ENCODE measurements at regions not wholly inside any gene's neighbourhood (a gene's known extent, or its start where the extent isn't known, plus 50 kb on each side); places are given as distances from the start of the nearest gene placed in this dataset.

DNA sequence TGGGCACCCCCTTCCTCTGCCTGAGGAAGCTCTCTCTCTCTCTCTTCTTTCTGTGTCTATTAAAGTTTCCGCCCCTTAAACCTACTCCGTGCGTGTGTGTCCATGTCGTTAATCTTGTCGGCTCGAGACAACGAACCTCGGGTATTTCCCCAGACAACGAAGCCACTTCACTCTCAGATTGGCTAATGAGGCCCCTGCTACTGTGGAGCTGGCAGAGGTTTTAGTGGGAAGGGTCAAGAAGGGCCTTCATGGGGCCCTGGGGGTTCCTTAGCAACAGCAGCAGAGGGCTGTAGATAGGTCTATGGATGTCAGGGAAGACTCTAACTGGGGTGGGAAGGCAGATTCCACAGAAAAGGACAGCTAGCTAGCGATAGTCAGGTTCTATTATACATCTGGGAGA is 239.8 kb upstream of the RAB4A start:
- peaks cover 31% of the 10 kb centered on the region for H3K4me1 Mint-ChIP-seq (ENCODE audit: low read depth)
- no peaks in the 10 kb centered on the region for H3K36me3 Mint-ChIP-seq (ENCODE audit: low read depth)
- no peak overlapping the region for H3K4me3 Mint-ChIP-seq
- no peaks in the 10 kb centered on the region for H3K9me3 Mint-ChIP-seq
- no peak for DNase-seq (ENCODE audit: low spot score)
- peaks cover 5% of the 10 kb centered on the region for H3K27me3 Mint-ChIP-seq (ENCODE audit: low read depth)
- H3K27ac Mint-ChIP-seq, result no peak overlapping the region

DNA sequence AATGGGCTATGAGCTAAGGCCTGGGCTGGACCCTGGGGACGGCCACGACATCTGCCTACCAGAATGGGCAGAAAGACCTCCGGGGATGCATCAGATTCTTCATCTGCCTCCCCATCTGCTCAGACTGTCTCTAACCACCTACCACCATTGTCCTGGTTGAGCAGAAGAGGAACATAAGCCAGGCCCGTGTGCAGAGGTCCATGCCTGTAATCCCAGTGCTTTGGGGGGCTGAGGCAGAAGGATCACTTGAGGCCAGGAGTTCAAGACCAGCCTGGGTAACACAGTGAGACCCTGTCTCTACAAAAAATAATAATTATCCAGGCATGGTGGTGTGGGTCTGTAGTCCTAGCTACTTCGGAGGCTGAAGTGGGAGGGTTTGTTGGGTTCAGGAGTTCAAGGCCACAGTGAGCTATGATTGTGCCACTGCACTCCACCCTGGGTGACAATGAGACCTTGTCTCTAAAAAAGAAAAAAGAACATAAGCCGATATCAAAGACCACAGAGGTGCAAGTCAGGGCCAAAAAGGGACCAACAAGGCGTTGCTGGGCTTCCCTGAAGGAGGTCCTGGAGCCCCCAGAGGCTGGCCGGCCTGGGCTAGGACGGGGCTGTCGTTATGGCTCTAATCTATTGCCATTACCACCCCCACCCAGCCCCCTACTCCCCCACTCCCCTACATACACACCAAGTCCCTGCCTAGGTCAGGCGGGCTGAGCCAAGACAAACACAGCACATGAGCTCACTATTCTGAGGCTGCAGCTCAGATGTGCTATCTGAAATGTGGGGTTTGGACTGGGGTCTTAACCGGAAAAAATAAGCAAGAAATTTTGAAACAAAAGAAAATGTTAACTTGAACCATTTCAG is 239.2 kb upstream of the RAB4A start:
- Mint-ChIP-seq H3K4me3 (no peak overlapping the region), H3K9me3 (no peaks in the 10 kb centered on the region), H3K27ac (no peak overlapping the region), H3K36me3 (ENCODE audit: low read depth) (no peaks in the 10 kb centered on the region), H3K27me3 (ENCODE audit: low read depth) (peaks cover 9% of the 10 kb centered on the region), H3K4me1 (ENCODE audit: low read depth) (peaks cover 32% of the 10 kb centered on the region)
- no peak for DNase-seq (ENCODE audit: low spot score)

DNA sequence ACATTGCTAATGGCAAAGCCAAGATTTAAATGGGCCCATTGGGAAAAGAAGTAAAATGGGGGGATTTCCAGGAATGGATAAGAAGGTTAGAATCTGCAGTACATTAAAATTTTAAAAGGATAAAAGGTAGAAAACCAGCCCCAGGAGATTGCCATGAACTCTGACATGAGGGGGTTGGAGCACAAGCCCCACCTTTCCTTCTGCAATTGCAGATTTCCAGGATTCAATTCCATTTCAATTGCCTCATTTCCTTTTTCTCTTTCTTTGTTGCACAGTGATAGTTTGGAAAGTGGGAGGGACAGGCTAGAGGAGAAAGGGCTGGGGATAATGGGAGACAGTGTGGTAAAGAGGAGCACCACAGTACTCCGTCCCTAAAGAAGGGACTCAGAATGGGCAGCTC is 238.5 kb upstream of the RAB4A start:
- H3K27me3 Mint-ChIP-seq (ENCODE audit: low read depth), result peaks cover 15% of the 10 kb centered on the region
- H3K4me3 Mint-ChIP-seq, result no peak overlapping the region
- H3K9me3 Mint-ChIP-seq, result no peaks in the 10 kb centered on the region
- peaks cover 30% of the 10 kb centered on the region for H3K4me1 Mint-ChIP-seq (ENCODE audit: low read depth)
- no peaks in the 10 kb centered on the region for H3K36me3 Mint-ChIP-seq (ENCODE audit: low read depth)
- DNase-seq (ENCODE audit: low spot score), result no peak
- H3K27ac Mint-ChIP-seq, result no peak overlapping the region

DNA sequence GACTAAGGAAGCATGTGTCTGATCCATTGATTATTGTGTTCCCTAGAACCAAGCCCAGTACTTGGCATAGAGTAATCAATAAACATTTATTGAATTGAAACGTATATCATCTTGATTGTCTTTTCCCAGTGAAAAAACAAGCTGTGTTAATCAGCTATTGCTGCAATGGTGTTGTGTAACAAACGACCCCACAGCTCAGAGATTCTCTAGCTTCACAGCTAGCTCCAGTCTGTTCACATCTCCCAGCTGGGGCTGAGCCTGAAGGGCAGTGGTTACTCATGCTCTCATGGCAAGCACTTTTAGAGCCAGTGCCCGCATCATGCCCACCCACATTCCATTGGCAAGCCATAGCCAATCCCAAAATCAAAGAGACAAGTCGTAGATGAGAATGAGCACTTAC is 237.4 kb upstream of the RAB4A start:
- no peak overlapping the region for H3K4me3 Mint-ChIP-seq
- H3K36me3 Mint-ChIP-seq (ENCODE audit: low read depth), result no peaks in the 10 kb centered on the region
- no peaks in the 10 kb centered on the region for H3K9me3 Mint-ChIP-seq
- no peak for DNase-seq (ENCODE audit: low spot score)
- H3K27ac Mint-ChIP-seq, result no peak overlapping the region
- H3K4me1 Mint-ChIP-seq (ENCODE audit: low read depth), result peaks cover 25% of the 10 kb centered on the region
- peaks cover 22% of the 10 kb centered on the region for H3K27me3 Mint-ChIP-seq (ENCODE audit: low read depth)

DNA sequence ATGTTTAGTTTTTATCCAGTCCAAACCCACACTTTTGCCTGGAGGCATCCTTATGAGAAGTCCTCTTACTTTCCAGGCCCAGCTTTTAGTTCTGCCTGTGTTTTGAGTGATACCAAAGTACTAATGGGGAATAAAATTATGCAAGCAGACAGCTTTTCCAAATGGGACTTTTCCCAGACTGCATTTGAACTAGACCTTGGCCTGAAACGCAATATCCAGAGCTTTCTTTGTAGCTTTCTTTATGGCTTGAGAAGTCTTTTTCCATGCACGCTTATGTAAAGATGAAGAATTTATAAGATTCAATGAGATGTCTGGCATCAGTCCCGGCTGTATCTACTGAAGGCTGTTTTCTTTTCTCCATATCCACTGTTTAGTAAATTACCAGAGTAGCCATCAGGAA is 236.6 kb upstream of the RAB4A start:
- Mint-ChIP-seq H3K9me3 (no peaks in the 10 kb centered on the region), H3K4me1 (ENCODE audit: low read depth) (peaks cover 25% of the 10 kb centered on the region), H3K27ac (no peak overlapping the region), H3K27me3 (ENCODE audit: low read depth) (peaks cover 31% of the 10 kb centered on the region), H3K4me3 (no peak overlapping the region), H3K36me3 (ENCODE audit: low read depth) (no peaks in the 10 kb centered on the region)
- no peak for DNase-seq (ENCODE audit: low spot score)

DNA sequence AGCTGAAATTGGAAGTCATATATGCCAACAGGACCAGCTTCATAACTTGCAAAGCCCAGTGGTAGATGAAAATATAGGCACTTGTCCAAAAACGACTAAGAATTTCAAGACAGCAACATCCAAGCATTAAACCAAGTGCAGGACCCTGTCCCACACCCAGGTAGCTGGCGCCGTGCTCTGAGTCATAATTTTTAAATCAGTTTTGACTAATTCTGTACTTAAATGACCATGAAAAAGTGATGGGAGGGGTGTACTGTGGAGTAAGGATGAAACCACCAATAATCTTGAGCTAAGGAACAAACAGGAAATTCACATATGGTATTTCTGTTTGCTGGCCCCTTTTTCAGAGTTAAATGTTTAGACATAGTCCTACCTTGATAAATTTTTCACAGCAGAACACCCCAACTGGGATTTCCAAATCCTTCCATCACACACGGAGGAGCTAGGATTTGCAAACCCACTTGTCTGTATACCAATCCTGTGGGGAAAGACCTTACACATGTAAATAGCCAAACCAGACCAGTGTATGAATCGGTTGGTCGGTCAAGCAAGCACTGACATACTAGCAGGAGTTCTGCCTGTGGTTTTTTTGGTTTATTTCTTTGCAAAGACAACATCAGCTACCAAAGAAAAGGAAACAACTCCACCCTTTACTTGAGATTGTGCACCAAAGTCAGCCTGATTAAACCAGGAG is 235.7 kb upstream of the RAB4A start:
- Mint-ChIP-seq H3K4me3 (peak overlapping the region; percentile 39), H3K36me3 (ENCODE audit: low read depth) (no peaks in the 10 kb centered on the region), H3K9me3 (no peaks in the 10 kb centered on the region), H3K27ac (peak overlapping the region; percentile 69), H3K27me3 (ENCODE audit: low read depth) (peaks cover 39% of the 10 kb centered on the region), H3K4me1 (ENCODE audit: low read depth) (peaks cover 25% of the 10 kb centered on the region)
- no peak for DNase-seq (ENCODE audit: low spot score)

DNA sequence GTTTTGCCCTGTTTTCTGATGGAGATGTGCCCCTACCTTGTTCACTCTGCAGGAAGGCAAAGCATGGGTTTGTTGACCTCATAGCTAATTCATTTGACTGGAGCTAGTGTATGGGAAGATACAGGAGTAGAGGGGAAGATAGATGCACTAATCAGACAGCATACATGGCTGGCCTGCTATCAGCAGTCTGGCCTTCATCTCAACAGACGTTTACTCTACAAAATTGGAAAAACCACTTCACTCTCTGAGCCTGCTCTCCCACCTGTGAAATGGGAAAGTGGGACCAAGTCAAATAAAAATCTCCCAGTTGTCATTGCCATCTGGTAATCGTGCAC is 235.2 kb upstream of the RAB4A start:
- peak overlapping the region; percentile 39 for H3K4me3 Mint-ChIP-seq
- H3K9me3 Mint-ChIP-seq, result no peaks in the 10 kb centered on the region
- DNase-seq (ENCODE audit: low spot score), result no peak
- peaks cover 25% of the 10 kb centered on the region for H3K4me1 Mint-ChIP-seq (ENCODE audit: low read depth)
- peaks cover 43% of the 10 kb centered on the region for H3K27me3 Mint-ChIP-seq (ENCODE audit: low read depth)
- peak overlapping the region; percentile 69 for H3K27ac Mint-ChIP-seq
- H3K36me3 Mint-ChIP-seq (ENCODE audit: low read depth), result no peaks in the 10 kb centered on the region

DNA sequence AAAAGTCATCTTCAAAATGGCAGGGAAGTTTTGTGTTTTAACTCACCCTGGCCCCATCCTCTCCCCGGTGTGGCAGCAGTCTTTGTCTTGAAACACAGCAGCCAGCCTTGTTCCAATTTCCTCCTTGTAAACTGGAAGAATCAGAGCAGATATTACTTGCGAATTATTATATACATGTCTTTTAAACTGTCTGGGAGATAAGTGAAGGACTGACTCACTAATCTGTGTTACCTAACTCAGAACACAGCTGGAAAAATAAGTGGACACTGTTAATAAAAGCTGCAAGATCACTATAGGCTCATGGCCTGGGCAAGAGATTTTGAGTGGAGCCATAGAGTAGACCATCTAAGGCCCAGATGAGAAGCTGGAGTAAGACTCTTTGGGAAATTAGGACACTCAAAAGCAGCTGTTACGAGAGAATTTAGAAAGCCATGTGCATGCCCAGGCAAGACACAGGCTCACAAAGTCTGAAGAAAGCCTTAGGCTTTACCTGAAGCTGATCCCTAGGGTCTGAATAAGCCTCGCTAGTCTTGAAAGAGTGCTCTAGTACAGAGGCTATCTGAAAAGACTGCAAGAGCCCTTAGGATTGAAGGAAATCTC is 233.0 kb upstream of the RAB4A start:
- Mint-ChIP-seq H3K27ac (no peak overlapping the region), H3K4me1 (ENCODE audit: low read depth) (peaks cover 20% of the 10 kb centered on the region), H3K27me3 (ENCODE audit: low read depth) (peaks cover 49% of the 10 kb centered on the region), H3K36me3 (ENCODE audit: low read depth) (no peaks in the 10 kb centered on the region), H3K4me3 (no peak overlapping the region), H3K9me3 (peaks cover 4% of the 10 kb centered on the region)
- DNase-seq (ENCODE audit: low spot score), result no peak

DNA sequence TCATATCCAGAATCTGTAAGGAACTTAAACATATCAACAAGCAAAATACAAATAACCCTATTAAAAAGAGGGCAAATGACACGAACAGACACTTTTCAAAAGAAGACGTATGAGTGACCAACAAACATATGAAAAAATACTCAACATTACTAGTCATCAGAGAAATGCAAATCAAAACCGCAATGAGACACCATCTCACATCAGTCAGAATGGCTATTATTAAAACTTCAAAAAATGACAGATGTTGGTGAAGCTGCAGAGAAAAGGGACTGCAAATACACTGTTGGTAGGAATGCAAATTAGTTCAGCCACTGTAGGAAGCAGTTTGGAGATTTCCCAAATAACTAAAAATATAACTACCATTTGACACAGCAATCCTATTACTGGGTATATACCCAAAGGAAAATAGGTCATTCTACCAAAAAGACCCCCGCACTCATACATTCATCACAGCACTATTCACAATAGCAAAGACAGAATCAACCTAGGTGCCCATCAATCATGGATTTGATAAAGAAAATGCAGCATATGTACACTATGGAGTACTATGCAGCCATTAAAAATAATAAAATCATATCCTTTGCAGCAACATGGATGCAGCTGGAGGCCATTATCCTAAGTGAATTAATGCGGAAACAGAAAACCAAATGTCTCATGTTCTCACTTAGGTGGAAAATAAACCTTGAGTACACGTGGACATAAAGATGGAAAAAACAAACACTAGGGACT is 230.1 kb upstream of the RAB4A start:
- peaks cover 4% of the 10 kb centered on the region for H3K9me3 Mint-ChIP-seq
- no peaks in the 10 kb centered on the region for H3K36me3 Mint-ChIP-seq (ENCODE audit: low read depth)
- peaks cover 59% of the 10 kb centered on the region for H3K27me3 Mint-ChIP-seq (ENCODE audit: low read depth)
- peaks cover 4% of the 10 kb centered on the region for H3K4me1 Mint-ChIP-seq (ENCODE audit: low read depth)
- no peak overlapping the region for H3K27ac Mint-ChIP-seq
- DNase-seq (ENCODE audit: low spot score), result no peak
- no peak overlapping the region for H3K4me3 Mint-ChIP-seq

DNA sequence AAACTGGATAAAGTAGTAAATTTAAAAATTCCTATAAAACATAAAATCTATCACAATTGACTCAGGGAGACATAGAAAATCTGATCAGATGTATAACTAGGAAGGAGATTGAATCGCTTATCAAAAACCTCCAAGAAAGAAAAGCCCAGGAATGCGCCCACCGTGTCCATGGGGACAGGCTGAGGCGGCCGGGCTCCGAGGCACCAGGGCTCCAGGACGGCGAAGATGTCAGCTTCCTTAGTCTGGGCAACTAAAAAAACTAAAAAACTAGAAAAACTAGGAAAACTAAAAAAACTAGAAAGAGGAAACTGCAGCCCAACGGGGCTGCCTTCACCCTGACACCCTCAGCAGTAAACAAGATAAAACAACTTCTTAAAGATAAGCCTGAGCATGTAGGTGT is 229.0 kb upstream of the RAB4A start:
- peaks cover 53% of the 10 kb centered on the region for H3K27me3 Mint-ChIP-seq (ENCODE audit: low read depth)
- no peak overlapping the region for H3K27ac Mint-ChIP-seq
- no peak overlapping the region for H3K4me3 Mint-ChIP-seq
- H3K9me3 Mint-ChIP-seq, result peaks cover 4% of the 10 kb centered on the region
- DNase-seq (ENCODE audit: low spot score), result no peak
- no peaks in the 10 kb centered on the region for H3K36me3 Mint-ChIP-seq (ENCODE audit: low read depth)
- H3K4me1 Mint-ChIP-seq (ENCODE audit: low read depth), result no peaks in the 10 kb centered on the region

DNA sequence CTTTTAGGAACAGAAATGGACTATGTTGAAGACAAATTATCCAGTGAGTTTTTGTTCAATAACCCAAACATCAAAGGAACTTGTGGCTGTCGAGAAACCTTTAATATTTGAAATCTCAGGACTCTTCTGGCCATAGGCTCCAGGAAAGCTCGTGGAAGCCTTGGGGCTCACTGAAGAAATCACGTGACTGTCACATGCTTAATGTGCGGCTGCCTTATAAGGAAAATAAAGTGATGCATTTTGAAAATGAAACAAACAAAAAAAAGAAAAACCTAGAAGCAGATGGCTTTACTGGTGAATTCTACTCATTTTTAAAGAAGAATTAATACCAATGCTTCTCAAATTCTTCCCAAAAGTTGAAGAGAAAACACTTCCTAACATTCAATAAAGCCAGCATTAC is 228.4 kb upstream of the RAB4A start:
- no peak for DNase-seq (ENCODE audit: low spot score)
- Mint-ChIP-seq H3K4me1 (ENCODE audit: low read depth) (no peaks in the 10 kb centered on the region), H3K36me3 (ENCODE audit: low read depth) (no peaks in the 10 kb centered on the region), H3K9me3 (peaks cover 4% of the 10 kb centered on the region), H3K4me3 (no peak overlapping the region), H3K27ac (no peak overlapping the region), H3K27me3 (ENCODE audit: low read depth) (peaks cover 49% of the 10 kb centered on the region)

DNA sequence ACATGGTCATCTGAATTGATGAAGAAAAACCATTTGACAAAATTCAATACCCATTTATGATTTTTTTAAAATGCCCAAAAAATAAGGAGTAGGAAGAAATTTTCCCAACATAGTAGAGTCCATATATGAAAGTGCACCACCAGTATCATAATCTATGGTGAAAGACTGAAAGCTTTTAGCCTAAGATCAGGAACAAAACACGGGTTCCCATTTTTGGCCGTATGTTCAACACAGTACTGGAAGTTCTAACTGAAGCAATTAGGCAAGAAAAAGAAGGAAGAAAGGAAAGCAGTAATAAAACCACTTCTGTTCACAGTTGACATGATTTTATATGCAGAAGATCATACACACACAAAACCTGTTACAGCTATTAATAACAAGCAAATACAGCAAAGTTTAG is 227.8 kb upstream of the RAB4A start:
- Mint-ChIP-seq H3K4me3 (no peak overlapping the region), H3K9me3 (peaks cover 4% of the 10 kb centered on the region), H3K27me3 (ENCODE audit: low read depth) (peaks cover 45% of the 10 kb centered on the region), H3K4me1 (ENCODE audit: low read depth) (no peaks in the 10 kb centered on the region), H3K36me3 (ENCODE audit: low read depth) (no peaks in the 10 kb centered on the region), H3K27ac (no peak overlapping the region)
- no peak for DNase-seq (ENCODE audit: low spot score)

DNA sequence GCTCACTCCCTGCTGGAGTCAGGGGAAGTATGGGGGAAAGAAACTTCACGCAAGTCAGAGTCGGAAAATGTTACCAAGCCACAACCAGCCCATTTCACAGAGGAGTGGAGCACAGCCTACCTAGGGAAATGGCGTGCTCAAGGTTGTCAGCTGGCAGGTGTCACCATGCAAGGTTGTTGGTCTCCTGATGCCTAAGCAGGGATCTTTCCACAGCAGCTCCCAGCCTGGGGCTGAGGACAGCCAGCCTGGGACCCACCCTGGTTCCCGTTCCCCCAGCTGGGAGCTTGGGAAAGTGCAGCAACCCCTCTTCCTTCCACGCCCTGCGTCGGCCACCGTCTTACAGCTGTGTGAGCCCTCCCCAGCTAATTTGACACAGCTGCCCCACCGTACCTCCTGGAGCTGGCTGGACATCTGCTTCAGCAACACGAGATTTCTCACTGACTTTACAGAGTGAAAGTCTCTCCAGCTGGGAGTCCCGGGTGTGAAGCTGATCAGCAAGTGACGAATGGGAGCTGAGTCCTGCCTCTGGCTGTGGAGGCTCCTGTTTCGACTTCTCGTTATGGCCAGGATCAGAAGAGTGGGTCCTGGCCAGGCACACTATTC is 224.6 kb upstream of the RAB4A start:
- Mint-ChIP-seq H3K27ac (no peak overlapping the region), H3K27me3 (ENCODE audit: low read depth) (peaks cover 33% of the 10 kb centered on the region), H3K36me3 (ENCODE audit: low read depth) (no peaks in the 10 kb centered on the region), H3K4me1 (ENCODE audit: low read depth) (peaks cover 2% of the 10 kb centered on the region), H3K4me3 (no peak overlapping the region), H3K9me3 (no peaks in the 10 kb centered on the region)
- no peak for DNase-seq (ENCODE audit: low spot score)
